PC-3 (cell line): ENCODE measurements at regions not wholly inside any gene's neighbourhood (a gene's known extent, or its start where the extent isn't known, plus 50 kb on each side); places are given as distances from the start of the nearest gene placed in this dataset.
"Not testable (repeated sequence)": the region's sequence is repeated elsewhere in the genome, so short reads cannot be mapped to it uniquely, and the experiment has no call there.

Source experiments
- ATAC-seq: fragments of 200-7000 bp; cut with Tn5 transposase; 2 replicates; pipeline ENCODE4 v1.9.1; 2020; ENCODE audit warnings: mild to moderate bottlenecking, moderate library complexity
- BruUV-seq: library from RNA; stranded (reverse); fragments of 400-500 nt; replicated peaks from 2 replicates; lab custom pipeline; 2021; lab: Mats Ljungman, UMichigan
- CTCF ChIA-PET: fragments of 300-600 bp; sonication (Branson Sonifier 250); formaldehyde crosslinking; loops from one replicate; lab custom pipeline; 2022; ENCODE audit warnings: antibody characterized with exemption; lab: Charles Lee
- POLR2A ChIA-PET: fragments of 300-600 bp; sonication (Branson Sonifier 250); formaldehyde crosslinking; loops from one replicate; lab custom pipeline; 2022; ENCODE audit warnings: antibody characterized with exemption; ENCODE audit not compliant: unreplicated experiment; lab: Charles Lee
- DNase-seq: peaks from one replicate; pipeline ENCODE4 v3.0.0-alpha.2; 2015
- H2AFZ ChIP-seq: fragments of 300-600 bp; sonication (generic); 2 replicates; pipeline ENCODE4 v1.6.0; 2016; ENCODE audit warnings: antibody characterized with exemption, low read length
- H3F3A ChIP-seq: fragments of 300-600 bp; sonication (generic); one replicate; pipeline ENCODE4 v1.6.0; 2017; ENCODE audit warnings: antibody characterized with exemption, low read length, control low read depth, mild to moderate bottlenecking; ENCODE audit not compliant: unreplicated experiment
- H3K27ac ChIP-seq: fragments of 300-600 bp; sonication (generic); 2 replicates; pipeline ENCODE4 v1.5.1; 2016; ENCODE audit warnings: mild to moderate bottlenecking, low read length
- H3K27me3 ChIP-seq: fragments of 300-600 bp; sonication (generic); 2 replicates; pipeline ENCODE4 v1.6.1; 2016; ENCODE audit warnings: low read length, mixed read lengths
- H3K36me3 ChIP-seq: fragments of 300-600 bp; sonication (generic); 2 replicates; pipeline ENCODE4 v1.6.1; 2016; ENCODE audit warnings: low read depth, mixed run types, low read length, mixed read lengths
- H3K4me1 ChIP-seq: fragments of 300-600 bp; sonication (generic); 2 replicates; pipeline ENCODE4 v1.5.1; 2016; ENCODE audit warnings: low read length; ENCODE audit not compliant: insufficient read depth
- H3K4me2 ChIP-seq: fragments of 300-600 bp; sonication (generic); 2 replicates; pipeline ENCODE4 v1.6.0; 2016; ENCODE audit warnings: low read length
- H3K4me3 ChIP-seq: fragments of 300-600 bp; sonication (generic); 2 replicates; pipeline ENCODE4 v1.5.1; 2016; ENCODE audit warnings: mild to moderate bottlenecking, low read length, mixed read lengths
- H3K79me2 ChIP-seq: fragments of 300-600 bp; sonication (generic); 2 replicates; pipeline ENCODE4 v1.6.1; 2017; ENCODE audit warnings: low read length, mixed read lengths
- H3K9ac ChIP-seq: fragments of 300-600 bp; sonication (generic); 2 replicates; pipeline ENCODE4 v1.6.0; 2016; ENCODE audit warnings: mild to moderate bottlenecking, low read length
- H3K9me2 ChIP-seq: fragments of 300-600 bp; sonication (generic); replicated peaks from 2 replicates; pipeline ENCODE4 v1.6.1; 2016; ENCODE audit warnings: mixed run types, low read length, mixed read lengths
- H3K9me3 ChIP-seq: fragments of 300-600 bp; sonication (generic); 2 replicates; pipeline ENCODE4 v1.6.1; 2016; ENCODE audit warnings: low read length, mixed read lengths
- H4K20me1 ChIP-seq: fragments of 300-600 bp; sonication (generic); 2 replicates; pipeline ENCODE4 v1.6.1; 2016; ENCODE audit warnings: low read length, mixed read lengths
- CTCF ChIP-seq: fragments of 300-600 bp; sonication (generic); conservative IDR thresholded peaks from 2 replicates; pipeline ENCODE4 v1.5.1; 2017; ENCODE audit warnings: antibody characterized with exemption, low read depth, mild to moderate bottlenecking, low read length
- EZH2 ChIP-seq: fragments of 300-600 bp; sonication (generic); IDR thresholded peaks from one replicate; pipeline ENCODE4 v1.6.1; 2017; ENCODE audit warnings: antibody characterized with exemption, mild to moderate bottlenecking, low read length; ENCODE audit not compliant: unreplicated experiment
- EZH2phosphoT487 ChIP-seq: fragments of 300-600 bp; sonication (generic); IDR thresholded peaks from 2 replicates; pipeline ENCODE4 v1.6.1; 2018; ENCODE audit warnings: mild to moderate bottlenecking, antibody characterized with exemption, low read length, borderline replicate concordance
- intact Hi-C: fragments of 100-400 bp; cut with micrococcal nuclease; formaldehyde crosslinking; loops from 2 replicates; pipeline ENCODE4 v1.9.0; 2023

- H2AFZ ChIP-seq: no peak overlapping the region
- TF ChIP-seq CTCF: no peak
- no peaks in the 10 kb centered on the region for H3K36me3 ChIP-seq
- H3K79me2 ChIP-seq: no peaks in the 10 kb centered on the region
- CTCF ChIA-PET: no interaction called here
- H3K27me3 ChIP-seq: no peaks in the 10 kb centered on the region
- H4K20me1 ChIP-seq: no peaks in the 10 kb centered on the region
- H3K4me1 ChIP-seq: no peaks in the 10 kb centered on the region
- no peak overlapping the region for H3K4me3 ChIP-seq
- H3K9me2 ChIP-seq: no peaks in the 10 kb centered on the region
- no TSS peak for BruUV-seq
- POLR2A ChIA-PET: no interaction called here
- H3K27ac ChIP-seq: no peak overlapping the region
- no peaks in the 10 kb centered on the region for H3K9me3 ChIP-seq
- DNase-seq (no peak), ATAC-seq (no peak)
- no peak overlapping the region for H3K4me2 ChIP-seq
- H3F3A ChIP-seq: no peaks in the 10 kb centered on the region
- intact Hi-C loops: no loop called here
- no peak overlapping the region for H3K9ac ChIP-seq
These were observed 83.5 kb upstream of the KMT2C start for GRCh38 chr7:152519290-152519689.

GRCh38 chr7:152516216-152516615, 80.4 kb upstream of the KMT2C start:
- Histone ChIP-seq H3K9ac (no peak overlapping the region), H3K4me3 (no peak overlapping the region), H3K4me2 (no peak overlapping the region), H2AFZ (no peak overlapping the region), H3K27ac (no peak overlapping the region), H3F3A (no peaks in the 10 kb centered on the region), H3K4me1 (no peaks in the 10 kb centered on the region), H3K9me2 (no peaks in the 10 kb centered on the region), H4K20me1 (no peaks in the 10 kb centered on the region), H3K9me3 (no peaks in the 10 kb centered on the region), H3K27me3 (no peaks in the 10 kb centered on the region), H3K79me2 (no peaks in the 10 kb centered on the region), H3K36me3 (no peaks in the 10 kb centered on the region)
- no TSS peak for BruUV-seq
- TF ChIP-seq EZH2: no peak
- no peak for TF ChIP-seq EZH2phosphoT487
- TF ChIP-seq CTCF: no peak
- CTCF ChIA-PET: no interaction called here
- ATAC-seq: no peak
- no peak for DNase-seq
- POLR2A ChIA-PET: no interaction called here
- intact Hi-C loops: no loop called here

- CTCF ChIA-PET, H3K27ac ChIP-seq, H3K27me3 ChIP-seq, H3K4me1 ChIP-seq, H3K79me2 ChIP-seq, H3K9me2 ChIP-seq, POLR2A ChIA-PET, H4K20me1 ChIP-seq, DNase-seq, H3K9ac ChIP-seq, H3K36me3 ChIP-seq, H3K4me3 ChIP-seq, ATAC-seq, BruUV-seq, intact Hi-C loops, H3K9me3 ChIP-seq, H3K4me2 ChIP-seq, H2AFZ ChIP-seq, H3F3A ChIP-seq: not testable (repeated sequence)
These were observed 79.6 kb upstream of the KMT2C start for GRCh38 chr7:152515266-152515950.
